ENCODE measurements at regions not wholly inside any gene's neighbourhood (a gene's known extent, or its start where the extent isn't known, plus 50 kb on each side); places are given as distances from the start of the nearest gene placed in this dataset.

- H3K9me3 ChIP-seq (ENCODE audit: low read length) = no peaks in the 10 kb centered on the region
- no peaks in the 10 kb centered on the region for H3K4me1 ChIP-seq (ENCODE audit: insufficient read depth, low read length)
- peaks cover 3% of the 10 kb centered on the region for H3K27me3 ChIP-seq (ENCODE audit: insufficient read depth, low read length)
- no peaks in the 10 kb centered on the region for H3K36me3 ChIP-seq (ENCODE audit: insufficient read depth, low read length)
- H2AFZ ChIP-seq (ENCODE audit: low read depth, low read length) = no peak overlapping the region
- no peak overlapping the region for H3K4me3 ChIP-seq (ENCODE audit: low read length)
Measured at GRCh38 chr2:45205480-45205879, 196.2 kb upstream of the SIX2 start.

DNA sequence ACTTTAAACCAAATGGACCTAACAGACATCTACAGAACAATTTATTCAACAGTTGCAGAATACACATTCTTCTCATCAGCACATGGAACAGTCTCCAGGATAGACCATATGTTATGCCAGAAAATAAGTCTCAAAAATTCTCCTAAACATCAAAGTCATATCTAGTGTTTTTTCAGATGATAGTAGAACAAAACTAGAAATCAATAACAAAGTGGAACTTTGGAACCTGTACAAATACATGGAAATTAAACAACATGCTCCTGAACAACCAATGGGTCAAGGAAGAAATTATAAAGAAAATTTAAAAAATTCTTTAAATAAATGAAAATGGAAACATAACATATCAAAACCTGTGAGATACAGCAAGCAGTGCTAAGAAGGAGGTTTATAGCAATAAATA lies 194.1 kb upstream of the SIX2 start:
- Histone ChIP-seq H3K36me3 (ENCODE audit: insufficient read depth, low read length) (no peaks in the 10 kb centered on the region), H3K4me3 (ENCODE audit: low read length) (no peak overlapping the region)

DNA sequence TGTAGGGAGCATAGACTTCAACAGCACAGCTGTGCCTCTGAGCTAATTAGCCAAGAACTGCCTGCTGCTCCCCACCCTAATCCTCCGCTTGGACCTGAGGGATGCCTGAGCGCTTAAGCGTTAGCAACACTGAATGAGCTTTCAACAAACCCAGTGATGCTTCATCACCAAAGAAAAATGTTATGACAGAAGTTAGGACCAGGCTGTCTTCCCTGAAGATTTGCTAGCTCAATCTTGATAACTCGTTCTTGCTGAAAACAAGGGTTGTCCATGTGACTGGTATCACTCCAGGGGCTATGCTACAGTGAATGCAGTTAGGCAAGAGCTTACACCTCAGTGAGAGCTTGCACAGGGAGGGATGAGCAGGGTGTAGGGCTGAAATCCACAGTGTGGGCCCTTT lies 190.7 kb upstream of the SIX2 start:
- no peaks in the 10 kb centered on the region for H3K4me1 ChIP-seq (ENCODE audit: insufficient read depth, low read length)
- no peaks in the 10 kb centered on the region for H3K27me3 ChIP-seq (ENCODE audit: insufficient read depth, low read length)
- H3K36me3 ChIP-seq (ENCODE audit: insufficient read depth, low read length) = no peaks in the 10 kb centered on the region
- no peak overlapping the region for H3K4me3 ChIP-seq (ENCODE audit: low read length)
- H2AFZ ChIP-seq (ENCODE audit: low read depth, low read length) = no peak overlapping the region
- no peaks in the 10 kb centered on the region for H3K9me3 ChIP-seq (ENCODE audit: low read length)

More for the DNA sequence above, 194.1 kb upstream of the SIX2 start:
- no peaks in the 10 kb centered on the region for H3K9me3 ChIP-seq (ENCODE audit: low read length)
- H2AFZ ChIP-seq (ENCODE audit: low read depth, low read length) = no peak overlapping the region
- no peaks in the 10 kb centered on the region for H3K27me3 ChIP-seq (ENCODE audit: insufficient read depth, low read length)
- H3K4me1 ChIP-seq (ENCODE audit: insufficient read depth, low read length) = no peaks in the 10 kb centered on the region

DNA sequence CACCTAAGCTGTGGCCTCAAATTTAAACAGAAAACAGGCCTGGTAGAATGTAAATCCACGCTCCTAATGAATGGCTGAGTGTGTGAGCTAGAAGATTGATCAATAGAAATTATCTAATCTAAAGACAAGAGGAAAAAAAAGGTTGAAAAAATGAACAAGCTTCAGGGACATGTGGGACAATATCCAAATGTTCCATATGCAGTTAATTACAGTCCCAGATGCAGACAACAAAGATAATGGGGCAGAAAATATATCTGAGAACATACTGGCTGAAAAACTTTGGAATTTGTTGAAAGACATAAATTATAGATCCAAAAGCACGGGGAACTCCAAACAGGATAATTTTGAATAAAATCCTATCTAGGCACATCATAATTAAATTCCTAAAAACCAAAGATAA lies 186.7 kb upstream of the SIX2 start:
- H2AFZ ChIP-seq (ENCODE audit: low read depth, low read length) = no peak overlapping the region
- H3K36me3 ChIP-seq (ENCODE audit: insufficient read depth, low read length) = no peaks in the 10 kb centered on the region
- H3K4me1 ChIP-seq (ENCODE audit: insufficient read depth, low read length) = no peaks in the 10 kb centered on the region
- H3K9me3 ChIP-seq (ENCODE audit: low read length) = no peaks in the 10 kb centered on the region
- no peak overlapping the region for H3K4me3 ChIP-seq (ENCODE audit: low read length)
- H3K27me3 ChIP-seq (ENCODE audit: insufficient read depth, low read length) = peaks cover 2% of the 10 kb centered on the region

GRCh38 chr2:45194596-45194995 lies 185.3 kb upstream of the SIX2 start:
- H3K27me3 ChIP-seq (ENCODE audit: insufficient read depth, low read length) = peaks cover 2% of the 10 kb centered on the region

DNA sequence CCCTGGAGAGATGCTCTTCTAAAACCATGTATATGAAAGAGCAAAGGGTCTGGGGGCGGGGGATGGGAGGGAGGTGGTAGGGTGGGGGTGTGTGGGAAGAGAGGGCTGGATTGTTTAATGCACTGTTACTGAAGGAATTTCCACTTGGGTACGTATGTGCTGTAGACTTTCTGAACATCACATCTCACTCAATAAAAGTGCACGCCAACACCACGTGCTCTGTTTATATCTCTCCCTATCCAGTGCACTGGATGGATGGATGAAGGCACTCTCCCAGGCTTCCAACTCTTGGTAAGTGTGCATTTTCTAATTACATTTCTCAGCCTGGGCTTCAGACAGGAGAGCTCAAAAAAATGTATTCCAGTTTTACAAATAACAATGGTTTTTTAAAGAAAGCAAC lies 184.3 kb upstream of the SIX2 start:
- H3K9me3 ChIP-seq (ENCODE audit: low read length) = no peaks in the 10 kb centered on the region
- H3K4me1 ChIP-seq (ENCODE audit: insufficient read depth, low read length) = no peaks in the 10 kb centered on the region
- peaks cover 2% of the 10 kb centered on the region for H3K27me3 ChIP-seq (ENCODE audit: insufficient read depth, low read length)
- no peak overlapping the region for H2AFZ ChIP-seq (ENCODE audit: low read depth, low read length)
- H3K4me3 ChIP-seq (ENCODE audit: low read length) = no peak overlapping the region
- no peaks in the 10 kb centered on the region for H3K36me3 ChIP-seq (ENCODE audit: insufficient read depth, low read length)

More at GRCh38 chr2:45194596-45194995, 185.3 kb upstream of the SIX2 start:
- Histone ChIP-seq H3K4me1 (ENCODE audit: insufficient read depth, low read length) (no peaks in the 10 kb centered on the region), H3K4me3 (ENCODE audit: low read length) (no peak overlapping the region), H3K36me3 (ENCODE audit: insufficient read depth, low read length) (no peaks in the 10 kb centered on the region), H2AFZ (ENCODE audit: low read depth, low read length) (no peak overlapping the region), H3K9me3 (ENCODE audit: low read length) (no peaks in the 10 kb centered on the region)

DNA sequence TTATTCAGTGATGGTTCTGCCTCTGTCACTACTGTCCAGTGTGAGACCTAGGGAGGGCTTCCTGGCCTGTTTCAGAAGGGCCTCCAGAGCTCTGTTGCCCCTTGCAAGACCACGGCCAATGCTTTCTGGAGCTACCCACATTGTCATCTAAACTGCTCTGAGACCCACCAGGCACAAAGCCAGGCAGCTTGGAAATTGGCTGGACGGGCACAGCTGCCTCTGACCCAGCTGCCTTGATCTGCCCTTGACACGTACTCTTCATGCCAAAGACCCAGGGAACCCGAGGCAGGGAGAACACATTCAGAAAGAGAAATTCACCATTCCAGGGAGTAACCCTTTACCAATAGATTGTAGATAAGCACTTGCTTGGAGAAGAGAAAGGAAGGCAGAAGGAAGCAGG lies 183.7 kb upstream of the SIX2 start:
- H3K27me3 ChIP-seq (ENCODE audit: insufficient read depth, low read length) = peaks cover 2% of the 10 kb centered on the region
- H3K4me1 ChIP-seq (ENCODE audit: insufficient read depth, low read length) = no peaks in the 10 kb centered on the region
- no peak overlapping the region for H3K4me3 ChIP-seq (ENCODE audit: low read length)
- no peaks in the 10 kb centered on the region for H3K36me3 ChIP-seq (ENCODE audit: insufficient read depth, low read length)
- H3K9me3 ChIP-seq (ENCODE audit: low read length) = no peaks in the 10 kb centered on the region
- H2AFZ ChIP-seq (ENCODE audit: low read depth, low read length) = no peak overlapping the region

- no peaks in the 10 kb centered on the region for H3K36me3 ChIP-seq (ENCODE audit: insufficient read depth, low read length)
- no peak overlapping the region for H2AFZ ChIP-seq (ENCODE audit: low read depth, low read length)
- no peaks in the 10 kb centered on the region for H3K9me3 ChIP-seq (ENCODE audit: low read length)
- H3K27me3 ChIP-seq (ENCODE audit: insufficient read depth, low read length) = peaks cover 2% of the 10 kb centered on the region
- H3K4me1 ChIP-seq (ENCODE audit: insufficient read depth, low read length) = no peaks in the 10 kb centered on the region
- no peak overlapping the region for H3K4me3 ChIP-seq (ENCODE audit: low read length)
Measured at GRCh38 chr2:45192481-45192880, 183.2 kb upstream of the SIX2 start.

DNA sequence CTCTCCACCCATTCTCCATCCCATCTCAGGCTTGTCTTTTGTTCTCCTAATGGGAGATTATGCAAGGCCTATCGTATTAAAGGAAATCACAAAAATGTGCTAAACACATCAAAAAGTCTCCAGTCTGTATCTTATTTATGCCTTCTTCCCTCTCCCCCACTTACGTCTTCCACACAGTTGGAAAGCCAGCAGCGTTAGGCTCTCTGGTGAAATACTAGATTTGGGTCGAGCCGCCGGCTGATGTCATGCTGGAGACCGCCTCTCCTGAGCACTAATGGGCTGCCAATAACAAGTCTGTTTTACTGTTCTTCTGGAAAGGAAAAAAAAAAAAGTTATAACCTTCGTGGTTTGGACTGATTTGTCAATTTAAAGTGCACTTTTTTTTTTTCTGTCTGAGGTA lies 182.7 kb upstream of the SIX2 start:
- no peak overlapping the region for H3K4me3 ChIP-seq (ENCODE audit: low read length)
- H3K9me3 ChIP-seq (ENCODE audit: low read length) = no peaks in the 10 kb centered on the region
- no peaks in the 10 kb centered on the region for H3K4me1 ChIP-seq (ENCODE audit: insufficient read depth, low read length)
- H2AFZ ChIP-seq (ENCODE audit: low read depth, low read length) = no peak overlapping the region
- peaks cover 2% of the 10 kb centered on the region for H3K27me3 ChIP-seq (ENCODE audit: insufficient read depth, low read length)
- H3K36me3 ChIP-seq (ENCODE audit: insufficient read depth, low read length) = no peaks in the 10 kb centered on the region

DNA sequence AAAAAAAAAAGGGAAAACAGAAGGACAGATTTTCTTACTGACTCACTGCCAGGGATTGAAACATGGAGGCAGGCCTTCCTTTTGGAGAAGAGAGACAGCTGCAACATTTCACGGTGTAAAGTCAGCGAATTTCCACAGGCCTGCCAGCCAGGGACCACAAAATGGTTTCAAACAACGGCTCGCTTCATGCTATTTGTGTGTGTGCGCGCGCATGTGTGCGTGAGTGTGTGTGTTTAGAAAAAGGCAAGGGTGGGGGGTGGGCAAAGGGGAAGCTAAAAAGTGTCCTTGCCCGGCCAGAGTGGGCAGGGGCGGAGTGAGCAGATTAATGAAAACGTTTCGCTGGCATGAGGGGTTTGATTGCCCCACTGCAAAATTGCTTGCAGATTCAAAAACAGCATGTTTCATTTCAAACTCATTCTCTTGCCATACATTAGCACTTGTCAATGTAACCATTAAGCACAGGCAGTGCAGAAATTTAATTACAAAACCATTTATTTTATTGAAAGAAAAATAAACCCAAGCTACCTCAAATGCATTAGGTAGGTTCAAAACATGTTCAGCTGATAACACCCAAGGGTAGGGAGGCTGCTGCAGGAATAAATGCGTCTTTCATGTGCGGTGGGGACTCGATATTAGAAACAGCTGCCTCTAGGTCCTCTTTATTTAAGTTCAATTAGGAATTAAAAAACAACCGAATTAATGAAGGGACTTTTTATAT lies 182.1 kb upstream of the SIX2 start:
- Histone ChIP-seq H3K9me3 (ENCODE audit: low read length) (no peaks in the 10 kb centered on the region), H3K4me3 (ENCODE audit: low read length) (no peak overlapping the region), H3K4me1 (ENCODE audit: insufficient read depth, low read length) (no peaks in the 10 kb centered on the region), H2AFZ (ENCODE audit: low read depth, low read length) (no peak overlapping the region), H3K36me3 (ENCODE audit: insufficient read depth, low read length) (no peaks in the 10 kb centered on the region), H3K27me3 (ENCODE audit: insufficient read depth, low read length) (peaks cover 2% of the 10 kb centered on the region)

DNA sequence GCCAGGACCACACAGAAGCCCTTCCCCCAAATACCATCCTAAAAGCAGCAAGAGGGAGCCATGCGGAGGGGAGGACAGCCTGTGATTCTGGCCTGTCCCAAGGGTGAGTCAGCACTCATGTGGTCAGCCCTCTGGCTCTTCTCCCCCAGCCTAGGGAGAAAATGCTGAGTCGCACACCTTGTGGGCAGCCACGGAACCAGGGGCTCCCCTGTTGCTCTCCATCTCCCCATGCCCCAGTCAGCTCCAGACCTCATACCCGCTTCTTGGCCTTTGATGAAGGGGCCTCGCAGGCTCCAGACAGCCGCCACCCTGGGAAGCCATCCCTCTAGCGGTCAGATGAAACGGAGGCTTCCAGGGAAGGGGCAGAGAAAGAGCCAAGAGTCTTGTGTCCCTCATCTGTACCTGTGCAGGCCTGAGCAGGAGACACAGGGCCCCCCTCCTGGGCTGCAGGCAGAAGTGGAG lies 181.3 kb upstream of the SIX2 start:
- peaks cover 2% of the 10 kb centered on the region for H3K27me3 ChIP-seq (ENCODE audit: insufficient read depth, low read length)
- no peak overlapping the region for H3K4me3 ChIP-seq (ENCODE audit: low read length)
- H3K4me1 ChIP-seq (ENCODE audit: insufficient read depth, low read length) = no peaks in the 10 kb centered on the region
- no peak overlapping the region for H2AFZ ChIP-seq (ENCODE audit: low read depth, low read length)
- no peaks in the 10 kb centered on the region for H3K9me3 ChIP-seq (ENCODE audit: low read length)
- no peaks in the 10 kb centered on the region for H3K36me3 ChIP-seq (ENCODE audit: insufficient read depth, low read length)

- H3K36me3 ChIP-seq (ENCODE audit: insufficient read depth, low read length) = no peaks in the 10 kb centered on the region
Measured at GRCh38 chr2:45184606-45185005, 175.4 kb upstream of the SIX2 start.

GRCh38 chr2:45182667-45183295 lies 173.5 kb upstream of the SIX2 start:
- H3K4me1 ChIP-seq (ENCODE audit: insufficient read depth, low read length) = no peaks in the 10 kb centered on the region
- H3K9me3 ChIP-seq (ENCODE audit: low read length) = no peaks in the 10 kb centered on the region
- H3K4me3 ChIP-seq (ENCODE audit: low read length) = no peak overlapping the region
- no peaks in the 10 kb centered on the region for H3K36me3 ChIP-seq (ENCODE audit: insufficient read depth, low read length)
- H2AFZ ChIP-seq (ENCODE audit: low read depth, low read length) = no peak overlapping the region
- peaks cover 2% of the 10 kb centered on the region for H3K27me3 ChIP-seq (ENCODE audit: insufficient read depth, low read length)

More at GRCh38 chr2:45184606-45185005, 175.4 kb upstream of the SIX2 start:
- no peaks in the 10 kb centered on the region for H3K4me1 ChIP-seq (ENCODE audit: insufficient read depth, low read length)
- H3K27me3 ChIP-seq (ENCODE audit: insufficient read depth, low read length) = no peaks in the 10 kb centered on the region
- H2AFZ ChIP-seq (ENCODE audit: low read depth, low read length) = no peak overlapping the region
- no peaks in the 10 kb centered on the region for H3K9me3 ChIP-seq (ENCODE audit: low read length)
- H3K4me3 ChIP-seq (ENCODE audit: low read length) = no peak overlapping the region
